Loucy (cell line): ENCODE measurements at regions not wholly inside any gene's neighbourhood (a gene's known extent, or its start where the extent isn't known, plus 50 kb on each side); places are given as distances from the start of the nearest gene placed in this dataset.

Source experiments
- EZH2phosphoT487 ChIP-seq: fragments of 200-600 bp; IDR thresholded peaks from 2 replicates; pipeline ENCODE4 v1.6.1; 2018; ENCODE audit warnings: antibody characterized with exemption, mild to moderate bottlenecking, moderate library complexity, borderline replicate concordance
- TF ChIP-seq, protein P1 (sequence below): fragments of 200-600 bp; sonication (generic); conservative IDR thresholded peaks from 2 replicates; pipeline ENCODE4 v1.5.1; 2014; ENCODE audit warnings: mild to moderate bottlenecking, antibody characterized with exemption, low read length

- TF ChIP-seq, protein P1, sequence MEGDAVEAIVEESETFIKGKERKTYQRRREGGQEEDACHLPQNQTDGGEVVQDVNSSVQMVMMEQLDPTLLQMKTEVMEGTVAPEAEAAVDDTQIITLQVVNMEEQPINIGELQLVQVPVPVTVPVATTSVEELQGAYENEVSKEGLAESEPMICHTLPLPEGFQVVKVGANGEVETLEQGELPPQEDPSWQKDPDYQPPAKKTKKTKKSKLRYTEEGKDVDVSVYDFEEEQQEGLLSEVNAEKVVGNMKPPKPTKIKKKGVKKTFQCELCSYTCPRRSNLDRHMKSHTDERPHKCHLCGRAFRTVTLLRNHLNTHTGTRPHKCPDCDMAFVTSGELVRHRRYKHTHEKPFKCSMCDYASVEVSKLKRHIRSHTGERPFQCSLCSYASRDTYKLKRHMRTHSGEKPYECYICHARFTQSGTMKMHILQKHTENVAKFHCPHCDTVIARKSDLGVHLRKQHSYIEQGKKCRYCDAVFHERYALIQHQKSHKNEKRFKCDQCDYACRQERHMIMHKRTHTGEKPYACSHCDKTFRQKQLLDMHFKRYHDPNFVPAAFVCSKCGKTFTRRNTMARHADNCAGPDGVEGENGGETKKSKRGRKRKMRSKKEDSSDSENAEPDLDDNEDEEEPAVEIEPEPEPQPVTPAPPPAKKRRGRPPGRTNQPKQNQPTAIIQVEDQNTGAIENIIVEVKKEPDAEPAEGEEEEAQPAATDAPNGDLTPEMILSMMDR, result no peak
- TF ChIP-seq EZH2phosphoT487, result no peak
Observed at GRCh38 chr6:113627480-113627879, 229.7 kb upstream of the MARCKS start.
